ENCODE measurements at regions not wholly inside any gene's neighbourhood (a gene's known extent, or its start where the extent isn't known, plus 50 kb on each side); places are given as distances from the start of the nearest gene placed in this dataset.

DNA sequence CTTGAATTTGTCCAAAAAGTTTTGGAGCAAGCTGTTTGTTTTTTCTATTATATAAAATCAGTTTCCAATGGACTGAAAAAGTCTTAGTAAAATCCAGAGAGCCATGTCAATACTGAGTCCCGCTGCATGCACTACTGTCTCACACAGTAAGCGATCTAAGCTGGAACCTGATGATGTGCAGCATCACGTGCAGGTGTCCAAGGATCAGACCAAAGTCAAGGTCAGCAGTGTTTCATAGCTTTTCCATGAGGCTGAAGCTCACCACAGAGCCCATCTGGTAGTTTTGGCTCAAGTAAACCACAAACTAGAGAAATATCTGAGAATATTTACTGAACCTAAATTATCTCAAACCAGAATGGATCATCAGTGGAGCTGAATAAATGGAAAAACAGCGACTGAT, 784.0 kb upstream of the SEMA6D start:
- TF ChIP-seq, protein P1, sequence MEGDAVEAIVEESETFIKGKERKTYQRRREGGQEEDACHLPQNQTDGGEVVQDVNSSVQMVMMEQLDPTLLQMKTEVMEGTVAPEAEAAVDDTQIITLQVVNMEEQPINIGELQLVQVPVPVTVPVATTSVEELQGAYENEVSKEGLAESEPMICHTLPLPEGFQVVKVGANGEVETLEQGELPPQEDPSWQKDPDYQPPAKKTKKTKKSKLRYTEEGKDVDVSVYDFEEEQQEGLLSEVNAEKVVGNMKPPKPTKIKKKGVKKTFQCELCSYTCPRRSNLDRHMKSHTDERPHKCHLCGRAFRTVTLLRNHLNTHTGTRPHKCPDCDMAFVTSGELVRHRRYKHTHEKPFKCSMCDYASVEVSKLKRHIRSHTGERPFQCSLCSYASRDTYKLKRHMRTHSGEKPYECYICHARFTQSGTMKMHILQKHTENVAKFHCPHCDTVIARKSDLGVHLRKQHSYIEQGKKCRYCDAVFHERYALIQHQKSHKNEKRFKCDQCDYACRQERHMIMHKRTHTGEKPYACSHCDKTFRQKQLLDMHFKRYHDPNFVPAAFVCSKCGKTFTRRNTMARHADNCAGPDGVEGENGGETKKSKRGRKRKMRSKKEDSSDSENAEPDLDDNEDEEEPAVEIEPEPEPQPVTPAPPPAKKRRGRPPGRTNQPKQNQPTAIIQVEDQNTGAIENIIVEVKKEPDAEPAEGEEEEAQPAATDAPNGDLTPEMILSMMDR (IDR thresholded peaks at IDR 0.05; ENCODE audit: unreplicated experiment): no peak

DNA sequence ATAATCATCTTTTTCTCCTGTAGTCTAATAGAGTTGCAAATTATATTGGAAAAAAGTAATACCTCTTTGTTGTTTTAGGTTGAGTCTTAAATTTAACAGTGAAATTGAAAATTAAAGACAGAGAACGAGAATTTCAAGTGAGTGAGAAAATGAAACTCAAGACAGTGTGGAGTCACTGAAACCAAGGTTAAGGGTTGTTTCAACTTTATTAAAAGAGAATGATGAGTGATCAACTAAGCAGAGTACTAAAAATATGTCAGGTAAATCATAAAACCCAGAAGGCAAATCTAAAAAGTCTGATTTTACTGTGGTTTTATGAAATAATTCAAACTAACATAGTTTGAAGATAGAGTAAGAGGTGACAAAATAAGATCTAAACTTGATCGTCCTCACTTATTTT, 782.5 kb upstream of the SEMA6D start:
- Mint-ChIP-seq H3K4me3 (ENCODE audit: unreplicated experiment) (no peak overlapping the region), H3K9me3 (ENCODE audit: unreplicated experiment) (no peaks in the 10 kb centered on the region), H3K4me1 (ENCODE audit: unreplicated experiment) (no peaks in the 10 kb centered on the region), H3K36me3 (ENCODE audit: low read depth, unreplicated experiment) (no peaks in the 10 kb centered on the region), H3K27ac (ENCODE audit: unreplicated experiment) (no peak overlapping the region), H3K27me3 (ENCODE audit: unreplicated experiment) (no peaks in the 10 kb centered on the region)
- DNase-seq (ENCODE audit: low spot score): no peak
- TF ChIP-seq, protein P1 (IDR thresholded peaks at IDR 0.05; ENCODE audit: unreplicated experiment): no peak

More for the DNA sequence above, 784.0 kb upstream of the SEMA6D start:
- Mint-ChIP-seq H3K9me3 (ENCODE audit: unreplicated experiment) (no peaks in the 10 kb centered on the region), H3K36me3 (ENCODE audit: low read depth, unreplicated experiment) (no peaks in the 10 kb centered on the region), H3K4me3 (ENCODE audit: unreplicated experiment) (no peak overlapping the region), H3K27me3 (ENCODE audit: unreplicated experiment) (no peaks in the 10 kb centered on the region), H3K4me1 (ENCODE audit: unreplicated experiment) (no peaks in the 10 kb centered on the region), H3K27ac (ENCODE audit: unreplicated experiment) (no peak overlapping the region)
- DNase-seq (ENCODE audit: low spot score): no peak

DNA sequence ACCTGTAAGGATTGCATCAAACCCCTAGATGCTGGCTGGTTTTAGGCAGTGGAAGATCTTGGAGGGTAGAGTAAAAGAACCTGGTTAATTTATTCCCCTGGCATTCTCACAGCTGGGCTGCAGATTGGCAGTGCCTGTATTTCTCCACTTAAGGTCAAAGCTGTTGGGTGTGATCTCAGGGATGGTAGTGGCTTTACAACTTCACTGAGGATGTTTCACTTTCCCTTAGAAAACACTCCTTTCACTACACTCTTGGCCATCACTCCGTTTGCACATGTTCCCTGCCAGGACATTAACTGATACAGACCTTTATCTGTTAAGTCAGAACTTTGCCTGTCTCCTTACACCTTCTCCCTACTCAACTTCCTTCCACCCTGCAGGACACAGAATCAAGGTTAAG, 779.1 kb upstream of the SEMA6D start:
- Mint-ChIP-seq H3K36me3 (ENCODE audit: low read depth, unreplicated experiment) (no peaks in the 10 kb centered on the region), H3K4me3 (ENCODE audit: unreplicated experiment) (no peak overlapping the region), H3K4me1 (ENCODE audit: unreplicated experiment) (no peaks in the 10 kb centered on the region), H3K9me3 (ENCODE audit: unreplicated experiment) (peaks cover 4% of the 10 kb centered on the region), H3K27ac (ENCODE audit: unreplicated experiment) (no peak overlapping the region), H3K27me3 (ENCODE audit: unreplicated experiment) (no peaks in the 10 kb centered on the region)
- TF ChIP-seq, protein P1 (IDR thresholded peaks at IDR 0.05; ENCODE audit: unreplicated experiment): no peak
- no peak for DNase-seq (ENCODE audit: low spot score)

DNA sequence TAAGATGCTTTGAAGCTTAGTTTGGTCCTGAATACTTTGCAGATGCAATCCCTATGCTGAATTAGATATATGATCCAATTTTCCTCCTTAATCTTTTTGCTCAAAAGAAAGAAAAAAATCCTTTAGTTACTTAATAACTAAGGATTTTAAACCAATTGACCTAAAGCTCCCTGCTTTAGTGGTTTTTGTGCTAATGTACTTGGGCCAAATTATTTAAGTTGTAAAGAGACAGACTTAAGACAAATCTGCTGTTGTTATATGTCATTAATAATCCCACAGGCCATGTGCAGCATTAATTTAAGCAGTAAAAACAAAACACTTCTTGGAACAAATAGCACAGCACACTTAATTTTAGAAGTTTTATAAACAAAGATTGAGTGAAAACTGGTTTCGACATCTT, 776.1 kb upstream of the SEMA6D start:
- TF ChIP-seq, protein P1 (IDR thresholded peaks at IDR 0.05; ENCODE audit: unreplicated experiment): no peak
- no peak overlapping the region for H3K27ac Mint-ChIP-seq (ENCODE audit: unreplicated experiment)
- H3K9me3 Mint-ChIP-seq (ENCODE audit: unreplicated experiment): peaks cover 4% of the 10 kb centered on the region
- H3K4me1 Mint-ChIP-seq (ENCODE audit: unreplicated experiment): no peaks in the 10 kb centered on the region
- H3K27me3 Mint-ChIP-seq (ENCODE audit: unreplicated experiment): no peaks in the 10 kb centered on the region
- no peak overlapping the region for H3K4me3 Mint-ChIP-seq (ENCODE audit: unreplicated experiment)
- H3K36me3 Mint-ChIP-seq (ENCODE audit: low read depth, unreplicated experiment): no peaks in the 10 kb centered on the region
- no peak for DNase-seq (ENCODE audit: low spot score)

DNA sequence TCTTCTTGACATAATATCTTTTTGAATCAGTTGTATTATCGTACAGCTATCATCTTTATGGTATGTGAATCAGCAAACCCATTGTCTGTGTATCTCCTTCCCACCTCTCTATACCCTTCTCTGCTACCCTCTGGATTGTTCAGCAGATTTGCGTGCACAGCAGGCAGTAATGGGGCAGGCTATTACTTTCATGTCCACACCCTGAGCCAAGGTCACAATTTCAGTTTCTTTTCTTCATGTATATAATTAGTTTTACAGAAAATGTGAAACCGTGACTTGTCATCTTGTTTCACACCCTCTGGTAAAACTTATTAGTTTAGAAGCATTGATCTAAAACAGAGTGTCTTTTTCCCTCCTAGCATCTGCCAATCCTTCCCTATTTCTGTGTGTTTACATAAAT, 770.4 kb upstream of the SEMA6D start:
- H3K4me3 Mint-ChIP-seq (ENCODE audit: unreplicated experiment): no peak overlapping the region
- no peak for DNase-seq (ENCODE audit: low spot score)
- TF ChIP-seq, protein P1 (IDR thresholded peaks at IDR 0.05; ENCODE audit: unreplicated experiment): no peak
- no peak overlapping the region for H3K27ac Mint-ChIP-seq (ENCODE audit: unreplicated experiment)
- H3K27me3 Mint-ChIP-seq (ENCODE audit: unreplicated experiment): peaks cover 2% of the 10 kb centered on the region
- H3K36me3 Mint-ChIP-seq (ENCODE audit: low read depth, unreplicated experiment): peaks cover 3% of the 10 kb centered on the region
- no peaks in the 10 kb centered on the region for H3K4me1 Mint-ChIP-seq (ENCODE audit: unreplicated experiment)
- peaks cover 12% of the 10 kb centered on the region for H3K9me3 Mint-ChIP-seq (ENCODE audit: unreplicated experiment)

Data from endothelial cell (in vitro differentiated cells).